ENCODE measurements at regions not wholly inside any gene's neighbourhood (a gene's known extent, or its start where the extent isn't known, plus 50 kb on each side); places are given as distances from the start of the nearest gene placed in this dataset.

GRCh38 chr4:12414181-12414812 is 985.6 kb upstream of the HS3ST1 start (continued):
- TF ChIP-seq, protein P1, sequence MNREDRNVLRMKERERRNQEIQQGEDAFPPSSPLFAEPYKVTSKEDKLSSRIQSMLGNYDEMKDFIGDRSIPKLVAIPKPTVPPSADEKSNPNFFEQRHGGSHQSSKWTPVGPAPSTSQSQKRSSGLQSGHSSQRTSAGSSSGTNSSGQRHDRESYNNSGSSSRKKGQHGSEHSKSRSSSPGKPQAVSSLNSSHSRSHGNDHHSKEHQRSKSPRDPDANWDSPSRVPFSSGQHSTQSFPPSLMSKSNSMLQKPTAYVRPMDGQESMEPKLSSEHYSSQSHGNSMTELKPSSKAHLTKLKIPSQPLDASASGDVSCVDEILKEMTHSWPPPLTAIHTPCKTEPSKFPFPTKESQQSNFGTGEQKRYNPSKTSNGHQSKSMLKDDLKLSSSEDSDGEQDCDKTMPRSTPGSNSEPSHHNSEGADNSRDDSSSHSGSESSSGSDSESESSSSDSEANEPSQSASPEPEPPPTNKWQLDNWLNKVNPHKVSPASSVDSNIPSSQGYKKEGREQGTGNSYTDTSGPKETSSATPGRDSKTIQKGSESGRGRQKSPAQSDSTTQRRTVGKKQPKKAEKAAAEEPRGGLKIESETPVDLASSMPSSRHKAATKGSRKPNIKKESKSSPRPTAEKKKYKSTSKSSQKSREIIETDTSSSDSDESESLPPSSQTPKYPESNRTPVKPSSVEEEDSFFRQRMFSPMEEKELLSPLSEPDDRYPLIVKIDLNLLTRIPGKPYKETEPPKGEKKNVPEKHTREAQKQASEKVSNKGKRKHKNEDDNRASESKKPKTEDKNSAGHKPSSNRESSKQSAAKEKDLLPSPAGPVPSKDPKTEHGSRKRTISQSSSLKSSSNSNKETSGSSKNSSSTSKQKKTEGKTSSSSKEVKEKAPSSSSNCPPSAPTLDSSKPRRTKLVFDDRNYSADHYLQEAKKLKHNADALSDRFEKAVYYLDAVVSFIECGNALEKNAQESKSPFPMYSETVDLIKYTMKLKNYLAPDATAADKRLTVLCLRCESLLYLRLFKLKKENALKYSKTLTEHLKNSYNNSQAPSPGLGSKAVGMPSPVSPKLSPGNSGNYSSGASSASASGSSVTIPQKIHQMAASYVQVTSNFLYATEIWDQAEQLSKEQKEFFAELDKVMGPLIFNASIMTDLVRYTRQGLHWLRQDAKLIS (CRISPR knock-in tag; IDR thresholded peaks at IDR 0.05; ENCODE audit: borderline replicate concordance), result no peak
- no peak for TF ChIP-seq TEAD4 (CRISPR knock-in tag; IDR thresholded peaks at IDR 0.05)

DNA sequence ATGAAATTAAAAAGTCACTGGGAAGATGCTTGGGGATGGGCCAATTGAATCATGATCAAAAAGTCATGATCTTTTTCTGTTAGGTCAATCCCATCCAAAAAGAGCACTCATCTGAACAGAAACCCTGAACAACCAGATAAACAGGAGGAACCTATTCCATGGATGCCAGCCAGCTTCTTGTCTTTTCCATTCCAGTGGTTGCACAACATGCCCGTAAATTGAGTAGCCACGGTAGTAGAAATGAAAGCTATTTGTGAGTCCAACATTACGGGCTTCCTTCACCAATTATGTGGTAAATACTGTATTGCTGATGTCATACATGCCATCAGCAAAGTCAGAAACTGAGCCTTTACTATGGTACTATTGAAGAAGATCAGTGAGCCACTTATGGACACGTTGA is 982.4 kb upstream of the HS3ST1 start:
- H3K27ac Mint-ChIP-seq, result no peak overlapping the region
- H3K4me1 Mint-ChIP-seq, result no peaks in the 10 kb centered on the region
- no peak for DNase-seq (ENCODE audit: low spot score)
- CTCF ChIA-PET, result no interaction called here
- peaks cover 15% of the 10 kb centered on the region for H3K36me3 Mint-ChIP-seq
- POLR2A ChIA-PET, result no interaction called here
- H3K4me3 Mint-ChIP-seq, result no peak overlapping the region
- peaks cover 35% of the 10 kb centered on the region for H3K9me3 Mint-ChIP-seq
- ATAC-seq, result no peak
- no peaks in the 10 kb centered on the region for H3K27me3 Mint-ChIP-seq (ENCODE audit: low read depth)
- TF ChIP-seq, protein P2, sequence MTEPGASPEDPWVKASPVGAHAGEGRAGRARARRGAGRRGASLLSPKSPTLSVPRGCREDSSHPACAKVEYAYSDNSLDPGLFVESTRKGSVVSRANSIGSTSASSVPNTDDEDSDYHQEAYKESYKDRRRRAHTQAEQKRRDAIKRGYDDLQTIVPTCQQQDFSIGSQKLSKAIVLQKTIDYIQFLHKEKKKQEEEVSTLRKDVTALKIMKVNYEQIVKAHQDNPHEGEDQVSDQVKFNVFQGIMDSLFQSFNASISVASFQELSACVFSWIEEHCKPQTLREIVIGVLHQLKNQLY (CRISPR knock-in tag; IDR thresholded peaks at IDR 0.05), result no peak
- no peak for TF ChIP-seq ZSCAN18 (CRISPR knock-in tag; IDR thresholded peaks at IDR 0.05)
- TF ChIP-seq FOXK1 (CRISPR knock-in tag; IDR thresholded peaks at IDR 0.05), result no peak
- TF ChIP-seq, protein P3, sequence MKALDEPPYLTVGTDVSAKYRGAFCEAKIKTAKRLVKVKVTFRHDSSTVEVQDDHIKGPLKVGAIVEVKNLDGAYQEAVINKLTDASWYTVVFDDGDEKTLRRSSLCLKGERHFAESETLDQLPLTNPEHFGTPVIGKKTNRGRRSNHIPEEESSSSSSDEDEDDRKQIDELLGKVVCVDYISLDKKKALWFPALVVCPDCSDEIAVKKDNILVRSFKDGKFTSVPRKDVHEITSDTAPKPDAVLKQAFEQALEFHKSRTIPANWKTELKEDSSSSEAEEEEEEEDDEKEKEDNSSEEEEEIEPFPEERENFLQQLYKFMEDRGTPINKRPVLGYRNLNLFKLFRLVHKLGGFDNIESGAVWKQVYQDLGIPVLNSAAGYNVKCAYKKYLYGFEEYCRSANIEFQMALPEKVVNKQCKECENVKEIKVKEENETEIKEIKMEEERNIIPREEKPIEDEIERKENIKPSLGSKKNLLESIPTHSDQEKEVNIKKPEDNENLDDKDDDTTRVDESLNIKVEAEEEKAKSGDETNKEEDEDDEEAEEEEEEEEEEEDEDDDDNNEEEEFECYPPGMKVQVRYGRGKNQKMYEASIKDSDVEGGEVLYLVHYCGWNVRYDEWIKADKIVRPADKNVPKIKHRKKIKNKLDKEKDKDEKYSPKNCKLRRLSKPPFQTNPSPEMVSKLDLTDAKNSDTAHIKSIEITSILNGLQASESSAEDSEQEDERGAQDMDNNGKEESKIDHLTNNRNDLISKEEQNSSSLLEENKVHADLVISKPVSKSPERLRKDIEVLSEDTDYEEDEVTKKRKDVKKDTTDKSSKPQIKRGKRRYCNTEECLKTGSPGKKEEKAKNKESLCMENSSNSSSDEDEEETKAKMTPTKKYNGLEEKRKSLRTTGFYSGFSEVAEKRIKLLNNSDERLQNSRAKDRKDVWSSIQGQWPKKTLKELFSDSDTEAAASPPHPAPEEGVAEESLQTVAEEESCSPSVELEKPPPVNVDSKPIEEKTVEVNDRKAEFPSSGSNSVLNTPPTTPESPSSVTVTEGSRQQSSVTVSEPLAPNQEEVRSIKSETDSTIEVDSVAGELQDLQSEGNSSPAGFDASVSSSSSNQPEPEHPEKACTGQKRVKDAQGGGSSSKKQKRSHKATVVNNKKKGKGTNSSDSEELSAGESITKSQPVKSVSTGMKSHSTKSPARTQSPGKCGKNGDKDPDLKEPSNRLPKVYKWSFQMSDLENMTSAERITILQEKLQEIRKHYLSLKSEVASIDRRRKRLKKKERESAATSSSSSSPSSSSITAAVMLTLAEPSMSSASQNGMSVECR (CRISPR knock-in tag; IDR thresholded peaks at IDR 0.05; ENCODE audit: borderline replicate concordance), result no peak
- TF ChIP-seq, protein P4, sequence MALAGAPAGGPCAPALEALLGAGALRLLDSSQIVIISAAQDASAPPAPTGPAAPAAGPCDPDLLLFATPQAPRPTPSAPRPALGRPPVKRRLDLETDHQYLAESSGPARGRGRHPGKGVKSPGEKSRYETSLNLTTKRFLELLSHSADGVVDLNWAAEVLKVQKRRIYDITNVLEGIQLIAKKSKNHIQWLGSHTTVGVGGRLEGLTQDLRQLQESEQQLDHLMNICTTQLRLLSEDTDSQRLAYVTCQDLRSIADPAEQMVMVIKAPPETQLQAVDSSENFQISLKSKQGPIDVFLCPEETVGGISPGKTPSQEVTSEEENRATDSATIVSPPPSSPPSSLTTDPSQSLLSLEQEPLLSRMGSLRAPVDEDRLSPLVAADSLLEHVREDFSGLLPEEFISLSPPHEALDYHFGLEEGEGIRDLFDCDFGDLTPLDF (CRISPR knock-in tag; IDR thresholded peaks at IDR 0.05), result no peak
- no peak for TF ChIP-seq NR3C1 (CRISPR knock-in tag; conservative IDR thresholded peaks at IDR 0.05; ENCODE audit: low read depth)
- no peak for TF ChIP-seq USF1 (CRISPR knock-in tag; IDR thresholded peaks at IDR 0.05)
- TF ChIP-seq ZNF263 (CRISPR knock-in tag; IDR thresholded peaks at IDR 0.05; ENCODE audit: low read depth), result no peak
- TF ChIP-seq, protein P5, sequence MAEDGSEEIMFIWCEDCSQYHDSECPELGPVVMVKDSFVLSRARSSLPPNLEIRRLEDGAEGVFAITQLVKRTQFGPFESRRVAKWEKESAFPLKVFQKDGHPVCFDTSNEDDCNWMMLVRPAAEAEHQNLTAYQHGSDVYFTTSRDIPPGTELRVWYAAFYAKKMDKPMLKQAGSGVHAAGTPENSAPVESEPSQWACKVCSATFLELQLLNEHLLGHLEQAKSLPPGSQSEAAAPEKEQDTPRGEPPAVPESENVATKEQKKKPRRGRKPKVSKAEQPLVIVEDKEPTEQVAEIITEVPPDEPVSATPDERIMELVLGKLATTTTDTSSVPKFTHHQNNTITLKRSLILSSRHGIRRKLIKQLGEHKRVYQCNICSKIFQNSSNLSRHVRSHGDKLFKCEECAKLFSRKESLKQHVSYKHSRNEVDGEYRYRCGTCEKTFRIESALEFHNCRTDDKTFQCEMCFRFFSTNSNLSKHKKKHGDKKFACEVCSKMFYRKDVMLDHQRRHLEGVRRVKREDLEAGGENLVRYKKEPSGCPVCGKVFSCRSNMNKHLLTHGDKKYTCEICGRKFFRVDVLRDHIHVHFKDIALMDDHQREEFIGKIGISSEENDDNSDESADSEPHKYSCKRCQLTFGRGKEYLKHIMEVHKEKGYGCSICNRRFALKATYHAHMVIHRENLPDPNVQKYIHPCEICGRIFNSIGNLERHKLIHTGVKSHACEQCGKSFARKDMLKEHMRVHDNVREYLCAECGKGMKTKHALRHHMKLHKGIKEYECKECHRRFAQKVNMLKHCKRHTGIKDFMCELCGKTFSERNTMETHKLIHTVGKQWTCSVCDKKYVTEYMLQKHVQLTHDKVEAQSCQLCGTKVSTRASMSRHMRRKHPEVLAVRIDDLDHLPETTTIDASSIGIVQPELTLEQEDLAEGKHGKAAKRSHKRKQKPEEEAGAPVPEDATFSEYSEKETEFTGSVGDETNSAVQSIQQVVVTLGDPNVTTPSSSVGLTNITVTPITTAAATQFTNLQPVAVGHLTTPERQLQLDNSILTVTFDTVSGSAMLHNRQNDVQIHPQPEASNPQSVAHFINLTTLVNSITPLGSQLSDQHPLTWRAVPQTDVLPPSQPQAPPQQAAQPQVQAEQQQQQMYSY (CRISPR knock-in tag; IDR thresholded peaks at IDR 0.05), result no peak
- TF ChIP-seq, protein P6, sequence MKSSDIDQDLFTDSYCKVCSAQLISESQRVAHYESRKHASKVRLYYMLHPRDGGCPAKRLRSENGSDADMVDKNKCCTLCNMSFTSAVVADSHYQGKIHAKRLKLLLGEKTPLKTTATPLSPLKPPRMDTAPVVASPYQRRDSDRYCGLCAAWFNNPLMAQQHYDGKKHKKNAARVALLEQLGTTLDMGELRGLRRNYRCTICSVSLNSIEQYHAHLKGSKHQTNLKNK (CRISPR knock-in tag; IDR thresholded peaks at IDR 0.05), result no peak
- no peak for TF ChIP-seq ZNF671 (CRISPR knock-in tag; IDR thresholded peaks at IDR 0.05)
- no peak for TF ChIP-seq NFATC4 (CRISPR knock-in tag; IDR thresholded peaks at IDR 0.05)
- TF ChIP-seq, protein P7, sequence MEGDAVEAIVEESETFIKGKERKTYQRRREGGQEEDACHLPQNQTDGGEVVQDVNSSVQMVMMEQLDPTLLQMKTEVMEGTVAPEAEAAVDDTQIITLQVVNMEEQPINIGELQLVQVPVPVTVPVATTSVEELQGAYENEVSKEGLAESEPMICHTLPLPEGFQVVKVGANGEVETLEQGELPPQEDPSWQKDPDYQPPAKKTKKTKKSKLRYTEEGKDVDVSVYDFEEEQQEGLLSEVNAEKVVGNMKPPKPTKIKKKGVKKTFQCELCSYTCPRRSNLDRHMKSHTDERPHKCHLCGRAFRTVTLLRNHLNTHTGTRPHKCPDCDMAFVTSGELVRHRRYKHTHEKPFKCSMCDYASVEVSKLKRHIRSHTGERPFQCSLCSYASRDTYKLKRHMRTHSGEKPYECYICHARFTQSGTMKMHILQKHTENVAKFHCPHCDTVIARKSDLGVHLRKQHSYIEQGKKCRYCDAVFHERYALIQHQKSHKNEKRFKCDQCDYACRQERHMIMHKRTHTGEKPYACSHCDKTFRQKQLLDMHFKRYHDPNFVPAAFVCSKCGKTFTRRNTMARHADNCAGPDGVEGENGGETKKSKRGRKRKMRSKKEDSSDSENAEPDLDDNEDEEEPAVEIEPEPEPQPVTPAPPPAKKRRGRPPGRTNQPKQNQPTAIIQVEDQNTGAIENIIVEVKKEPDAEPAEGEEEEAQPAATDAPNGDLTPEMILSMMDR (IDR thresholded peaks at IDR 0.05), result no peak
- TF ChIP-seq MXD4 (CRISPR knock-in tag; IDR thresholded peaks at IDR 0.05; ENCODE audit: borderline replicate concordance), result no peak
